GM23338 (cell line): ENCODE measurements at regions not wholly inside any gene's neighbourhood (a gene's known extent, or its start where the extent isn't known, plus 50 kb on each side); places are given as distances from the start of the nearest gene placed in this dataset.

Experiments used
- ATAC-seq: fragments of 200-7000 bp; cut with Tn5 transposase; 3 replicates; pipeline ENCODE4 v1.9.1; 2020
- DNase-seq: peaks from one replicate; pipeline ENCODE4 v3.0.0-alpha.2; 2015; ENCODE audit warnings: low spot score
- H2AFZ ChIP-seq: fragments of 200-600 bp; sonication (generic); 2 replicates; pipeline ENCODE4 v1.8.0; 2016; ENCODE audit warnings: antibody characterized with exemption, mild to moderate bottlenecking, moderate library complexity
- H3F3A ChIP-seq: fragments of 200-600 bp; sonication (generic); replicated peaks from 2 replicates; pipeline ENCODE4 v1.8.0; 2017; ENCODE audit warnings: antibody characterized with exemption, mixed run types, low read depth
- H3K27ac ChIP-seq: fragments of 200-600 bp; sonication (generic); 2 replicates; pipeline ENCODE4 v1.6.1; 2016; ENCODE audit warnings: low read depth
- H3K27me3 ChIP-seq: fragments of 200-600 bp; sonication (generic); 2 replicates; pipeline ENCODE4 v1.8.0; 2016; ENCODE audit warnings: mild to moderate bottlenecking, mixed run types, moderate library complexity; ENCODE audit not compliant: insufficient read depth
- H3K36me3 ChIP-seq: fragments of 200-600 bp; sonication (generic); 2 replicates; pipeline ENCODE4 v1.8.0; 2016; ENCODE audit warnings: mild to moderate bottlenecking; ENCODE audit not compliant: insufficient read depth
- H3K4me1 ChIP-seq: fragments of 200-600 bp; sonication (generic); 2 replicates; pipeline ENCODE4 v1.8.0; 2016; ENCODE audit warnings: mild to moderate bottlenecking, moderate library complexity; ENCODE audit not compliant: insufficient read depth
- H3K4me2 ChIP-seq: fragments of 200-600 bp; sonication (generic); 2 replicates; pipeline ENCODE4 v1.7.1; 2017; ENCODE audit warnings: mixed run types
- H3K4me3 ChIP-seq: fragments of 200-600 bp; sonication (generic); 2 replicates; pipeline ENCODE4 v1.6.1; 2016; ENCODE audit warnings: mixed run types
- H3K79me2 ChIP-seq: fragments of 200-600 bp; sonication (generic); replicated peaks from 2 replicates; pipeline ENCODE4 v1.8.0; 2017; ENCODE audit warnings: mild to moderate bottlenecking; ENCODE audit not compliant: insufficient read depth
- H3K9me2 ChIP-seq: fragments of 200-600 bp; sonication (generic); 2 replicates; pipeline ENCODE4 v1.8.0; 2017; ENCODE audit not compliant: insufficient read depth
- H4K20me1 ChIP-seq: fragments of 200-600 bp; sonication (generic); replicated peaks from 2 replicates; pipeline ENCODE4 v1.8.0; 2017; ENCODE audit warnings: mild to moderate bottlenecking; ENCODE audit not compliant: insufficient read depth
- H3K27ac Mint-ChIP-seq: 2 replicates; pipeline ENCODE4 v1.8.0; 2020; ENCODE audit warnings: inconsistent platforms, mild to moderate bottlenecking, moderate library complexity, mixed read lengths
- H3K27me3 Mint-ChIP-seq: 3 replicates; pipeline ENCODE4 v1.8.0; 2022; ENCODE audit warnings: low read depth, mild to moderate bottlenecking, moderate library complexity, mixed read lengths, inconsistent platforms; ENCODE audit not compliant: insufficient read depth, poor library complexity
- H3K36me3 Mint-ChIP-seq: 3 replicates; pipeline ENCODE4 v1.8.0; 2021; ENCODE audit warnings: low read depth, mild to moderate bottlenecking, inconsistent platforms, moderate library complexity, mixed read lengths
- H3K4me1 Mint-ChIP-seq: 3 replicates; pipeline ENCODE4 v1.8.0; 2020; ENCODE audit warnings: mild to moderate bottlenecking, inconsistent platforms, mixed read lengths
- H3K4me3 Mint-ChIP-seq: 3 replicates; pipeline ENCODE4 v1.8.0; 2021; ENCODE audit warnings: moderate library complexity, mild to moderate bottlenecking, inconsistent platforms, mixed read lengths
- H3K9me3 Mint-ChIP-seq: 3 replicates; pipeline ENCODE4 v1.8.0; 2020; ENCODE audit warnings: moderate library complexity, mild to moderate bottlenecking, inconsistent platforms, mixed read lengths
- EZH2phosphoT487 ChIP-seq: fragments of 200-600 bp; sonication (generic); IDR thresholded peaks from one replicate; pipeline ENCODE4 v1.8.1; 2018; ENCODE audit warnings: antibody characterized with exemption; ENCODE audit not compliant: unreplicated experiment
- JUNB ChIP-seq: IDR thresholded peaks from one replicate; pipeline ENCODE4 v1.6.1; 2016; ENCODE audit warnings: antibody characterized with exemption; ENCODE audit not compliant: unreplicated experiment
- REST ChIP-seq: IDR thresholded peaks from one replicate; pipeline ENCODE4 v1.6.1; 2018; ENCODE audit warnings: antibody characterized with exemption; ENCODE audit not compliant: unreplicated experiment
- ZNF462 ChIP-seq: fragments of 250-450 bp; sonication (Bioruptor Pico); IDR thresholded peaks from 2 replicates; pipeline ENCODE4 v1.5.0; 2020; ENCODE audit warnings: mild to moderate bottlenecking, moderate library complexity

- no peaks in the 10 kb centered on the region for H3K27me3 ChIP-seq
These were observed 327.7 kb upstream of the NUDT12 start for GRCh38 chr5:103890313-103890712.

GRCh38 chr5:103889500-103890209, 327.1 kb upstream of the NUDT12 start:
- H3K27ac Mint-ChIP-seq = no peak overlapping the region
- Histone ChIP-seq H3K4me2 (no peak overlapping the region), H4K20me1 (no peaks in the 10 kb centered on the region), H3K4me1 (no peaks in the 10 kb centered on the region), H3K27ac (no peak overlapping the region), H2AFZ (peak overlapping the region; percentile 1; the same call in 1 of the 2 replicates), H3K27me3 (no peaks in the 10 kb centered on the region), H3K79me2 (no peaks in the 10 kb centered on the region), H3K36me3 (no peaks in the 10 kb centered on the region), H3K4me3 (no peak overlapping the region), H3K9me2 (no peaks in the 10 kb centered on the region), H3F3A (no peaks in the 10 kb centered on the region)
- DNase-seq (no peak), ATAC-seq (no peak)
- H3K27me3 Mint-ChIP-seq = no peaks in the 10 kb centered on the region
- H3K4me1 Mint-ChIP-seq = peaks cover 1% of the 10 kb centered on the region; the same call in 2 of the 3 replicates
- H3K36me3 Mint-ChIP-seq = no peaks in the 10 kb centered on the region
- no peak overlapping the region for H3K4me3 Mint-ChIP-seq
- no peaks in the 10 kb centered on the region for H3K9me3 Mint-ChIP-seq
- no peak for TF ChIP-seq ZNF462 (CRISPR knock-in tag)

More at GRCh38 chr5:103890313-103890712, 327.7 kb upstream of the NUDT12 start:
- no peak overlapping the region for H3K4me3 Mint-ChIP-seq
- H3K9me3 Mint-ChIP-seq = no peaks in the 10 kb centered on the region
- Histone ChIP-seq H3K27ac (no peak overlapping the region), H3K4me3 (no peak overlapping the region), H3K4me2 (no peak overlapping the region), H3K4me1 (no peaks in the 10 kb centered on the region), H2AFZ (no peak overlapping the region), H3K36me3 (no peaks in the 10 kb centered on the region), H3K79me2 (no peaks in the 10 kb centered on the region), H4K20me1 (no peaks in the 10 kb centered on the region), H3K9me2 (no peaks in the 10 kb centered on the region), H3F3A (no peaks in the 10 kb centered on the region)
- DNase-seq (no peak), ATAC-seq (no peak)
- peaks cover 5% of the 10 kb centered on the region; the same call in 2 of the 3 replicates for H3K4me1 Mint-ChIP-seq
- no peaks in the 10 kb centered on the region for H3K27me3 Mint-ChIP-seq
- no peaks in the 10 kb centered on the region for H3K36me3 Mint-ChIP-seq
- TF ChIP-seq JUNB (no peak), EZH2phosphoT487 (no peak), REST (no peak)
- no peak overlapping the region for H3K27ac Mint-ChIP-seq
